ENCODE measurements at regions not wholly inside any gene's neighbourhood (a gene's known extent, or its start where the extent isn't known, plus 50 kb on each side); places are given as distances from the start of the nearest gene placed in this dataset.

DNA sequence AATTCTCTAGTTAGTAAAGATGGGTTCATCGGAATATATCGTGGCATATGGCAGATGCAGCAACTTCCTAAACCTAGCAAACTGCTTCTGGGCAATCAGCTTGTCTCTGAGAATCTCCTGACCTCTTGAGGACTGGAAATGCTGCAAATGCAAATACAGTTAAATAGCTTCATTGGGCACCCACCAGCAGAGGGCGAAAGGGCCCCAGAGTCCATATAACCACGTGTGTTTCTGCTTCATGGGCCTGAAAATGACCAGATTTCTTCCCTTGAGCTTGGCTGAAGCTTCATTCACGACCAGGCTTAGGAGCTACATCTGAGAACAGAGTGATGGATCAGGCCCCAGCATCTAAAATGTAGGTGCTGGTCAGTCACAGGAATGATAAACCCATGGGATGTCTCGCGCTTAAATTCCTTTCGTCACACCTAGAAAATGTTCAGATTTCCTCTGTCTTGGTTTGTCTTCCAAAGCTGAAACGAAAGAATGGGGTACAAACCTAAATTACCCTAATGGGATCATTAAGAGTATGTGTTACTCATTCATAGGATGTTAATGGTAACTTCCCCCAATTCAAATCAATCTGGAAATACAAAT is 1482.5 kb upstream of the TMEM132C start (continued):
- TF ChIP-seq, protein P1, sequence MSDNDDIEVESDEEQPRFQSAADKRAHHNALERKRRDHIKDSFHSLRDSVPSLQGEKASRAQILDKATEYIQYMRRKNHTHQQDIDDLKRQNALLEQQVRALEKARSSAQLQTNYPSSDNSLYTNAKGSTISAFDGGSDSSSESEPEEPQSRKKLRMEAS (IDR thresholded peaks at IDR 0.05): peak; percentile 91
- no peak for TF ChIP-seq SUZ12 (IDR thresholded peaks at IDR 0.05; ENCODE audit: low read length)
